NCI-H526 treated with DMSO at 0.1 percent for 48 hours (cell line): ENCODE measurements at regions not wholly inside any gene's neighbourhood (a gene's known extent, or its start where the extent isn't known, plus 50 kb on each side); places are given as distances from the start of the nearest gene placed in this dataset.
"Not testable (repeated sequence)": the region's sequence is repeated elsewhere in the genome, so short reads cannot be mapped to it uniquely, and the experiment has no call there.

Experiments
- DNase-seq: peaks from one replicate; lab custom pipeline; 2025; lab: John Stamatoyannopoulos, UW

GRCh38 chrX:13186643-13187042 lies 133.2 kb downstream of the ATXN3L start:
- DNase-seq = not testable (repeated sequence)

DNA sequence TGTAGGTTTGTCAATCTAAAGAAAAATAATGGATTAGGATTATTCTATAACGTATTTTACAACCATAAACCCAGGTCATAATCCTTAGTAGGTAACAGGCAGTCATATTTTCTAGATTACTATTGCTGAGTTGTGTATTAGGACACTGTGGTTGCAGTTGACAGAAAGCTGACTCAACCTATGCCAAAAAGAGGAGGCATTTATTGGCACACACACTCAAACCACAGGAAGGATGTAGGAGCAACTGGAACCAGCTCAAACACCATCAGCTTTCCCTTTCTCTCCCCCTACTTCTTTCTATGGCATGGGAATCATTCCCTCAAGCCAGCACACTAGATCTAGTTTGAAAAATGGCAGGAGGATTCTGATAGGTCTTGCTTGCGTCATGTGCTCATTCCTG lies 136.4 kb upstream of the FAM9C start:
- no peak for DNase-seq

DNA sequence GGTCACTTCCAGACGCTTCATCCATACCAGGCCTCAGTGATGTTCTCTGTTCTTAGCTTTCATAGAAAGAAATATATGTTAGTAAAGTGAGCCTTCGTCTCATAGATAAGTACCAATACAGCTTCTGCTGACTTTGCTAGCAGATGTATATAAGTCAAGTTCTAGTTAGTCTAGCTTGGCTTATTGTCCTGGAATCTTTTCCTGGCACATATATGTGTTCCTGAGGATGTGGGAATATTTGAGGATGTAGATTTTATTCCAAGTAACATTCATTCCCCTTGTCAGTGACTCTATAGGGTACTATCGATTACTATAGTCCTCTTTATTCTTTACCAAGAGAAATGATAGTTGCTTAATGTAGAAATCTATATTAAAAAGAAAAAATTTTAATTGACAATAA lies 135.2 kb upstream of the FAM9C start:
- no peak for DNase-seq

DNA sequence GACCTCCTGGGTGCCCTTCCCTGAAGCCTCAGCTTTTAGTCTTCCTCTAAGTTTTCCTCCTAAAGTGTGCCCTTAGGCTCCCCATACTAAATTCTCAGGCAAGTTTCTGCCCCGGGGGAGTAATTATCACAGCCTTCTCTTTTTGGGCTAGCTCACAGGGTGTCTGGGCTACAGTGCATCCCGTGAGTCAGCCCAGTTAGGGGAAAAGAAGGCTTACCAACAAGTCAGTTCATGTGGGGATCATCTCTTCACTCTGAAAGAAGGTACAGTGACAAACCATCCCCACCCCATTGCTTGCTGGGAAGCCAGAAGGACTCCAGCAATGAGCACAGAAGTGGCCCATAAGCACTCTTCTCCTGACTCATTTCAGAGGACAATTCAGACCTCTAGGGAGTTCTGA lies 134.7 kb upstream of the FAM9C start:
- DNase-seq = no peak

DNA sequence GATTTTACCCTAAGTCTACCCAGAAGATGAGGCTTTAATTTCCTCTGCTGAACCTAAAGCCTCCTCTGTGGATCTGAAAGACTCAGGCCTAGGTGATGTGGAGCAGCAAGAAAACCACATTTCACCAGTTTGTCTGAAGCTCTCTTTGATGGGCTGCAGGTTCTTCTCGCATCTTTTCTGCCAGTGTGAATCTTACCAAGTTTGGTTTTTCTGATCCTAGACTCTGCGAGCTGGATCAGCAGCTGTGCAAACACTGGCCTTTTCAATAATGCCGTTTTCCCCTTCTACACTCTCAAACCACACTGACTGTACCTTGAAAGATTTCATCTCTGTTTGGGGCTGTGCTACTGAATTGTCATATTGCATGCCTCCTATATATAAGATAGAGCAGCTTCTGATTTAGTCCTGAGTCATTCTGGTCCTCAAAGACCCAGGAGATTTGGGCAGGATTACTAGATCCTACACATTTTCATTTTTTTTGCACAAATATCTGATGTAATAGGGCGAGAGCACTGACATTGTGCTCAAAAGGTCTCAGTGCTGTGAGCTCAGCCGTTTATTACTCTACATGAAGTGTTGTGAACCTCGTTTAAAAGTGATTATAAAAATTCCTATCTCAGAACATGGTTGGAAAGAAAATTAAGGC lies 133.6 kb upstream of the FAM9C start:
- peak; percentile 16 for DNase-seq

GRCh38 chrX:13175056-13175455 lies 130.6 kb upstream of the FAM9C start:
- no peak for DNase-seq

GRCh38 chrX:13170966-13171558 lies 126.6 kb upstream of the FAM9C start:
- DNase-seq = no peak

DNA sequence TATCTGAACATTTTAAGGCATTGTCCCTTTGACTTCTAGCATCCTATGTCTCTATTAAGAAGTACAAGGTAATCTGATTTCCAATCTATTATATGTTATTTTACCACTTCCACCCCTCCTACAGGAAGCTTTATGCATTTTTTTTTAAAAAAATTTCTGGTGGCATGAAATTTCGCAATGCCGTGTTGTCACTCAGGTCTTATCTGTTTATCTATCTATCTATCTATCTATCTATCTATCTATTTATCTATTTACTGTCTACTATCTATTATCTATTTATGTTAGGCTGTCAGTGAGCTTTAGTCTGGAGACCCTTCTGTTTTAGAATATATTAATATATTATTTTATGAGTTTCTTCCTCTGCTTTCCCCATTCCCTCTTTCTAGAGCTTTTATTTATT lies 125.3 kb upstream of the FAM9C start:
- DNase-seq = no peak

- no peak for DNase-seq
Observed at GRCh38 chrX:13168269-13168668, 123.8 kb upstream of the FAM9C start.

GRCh38 chrX:13167481-13168231 lies 123.2 kb upstream of the FAM9C start:
- no peak for DNase-seq

DNA sequence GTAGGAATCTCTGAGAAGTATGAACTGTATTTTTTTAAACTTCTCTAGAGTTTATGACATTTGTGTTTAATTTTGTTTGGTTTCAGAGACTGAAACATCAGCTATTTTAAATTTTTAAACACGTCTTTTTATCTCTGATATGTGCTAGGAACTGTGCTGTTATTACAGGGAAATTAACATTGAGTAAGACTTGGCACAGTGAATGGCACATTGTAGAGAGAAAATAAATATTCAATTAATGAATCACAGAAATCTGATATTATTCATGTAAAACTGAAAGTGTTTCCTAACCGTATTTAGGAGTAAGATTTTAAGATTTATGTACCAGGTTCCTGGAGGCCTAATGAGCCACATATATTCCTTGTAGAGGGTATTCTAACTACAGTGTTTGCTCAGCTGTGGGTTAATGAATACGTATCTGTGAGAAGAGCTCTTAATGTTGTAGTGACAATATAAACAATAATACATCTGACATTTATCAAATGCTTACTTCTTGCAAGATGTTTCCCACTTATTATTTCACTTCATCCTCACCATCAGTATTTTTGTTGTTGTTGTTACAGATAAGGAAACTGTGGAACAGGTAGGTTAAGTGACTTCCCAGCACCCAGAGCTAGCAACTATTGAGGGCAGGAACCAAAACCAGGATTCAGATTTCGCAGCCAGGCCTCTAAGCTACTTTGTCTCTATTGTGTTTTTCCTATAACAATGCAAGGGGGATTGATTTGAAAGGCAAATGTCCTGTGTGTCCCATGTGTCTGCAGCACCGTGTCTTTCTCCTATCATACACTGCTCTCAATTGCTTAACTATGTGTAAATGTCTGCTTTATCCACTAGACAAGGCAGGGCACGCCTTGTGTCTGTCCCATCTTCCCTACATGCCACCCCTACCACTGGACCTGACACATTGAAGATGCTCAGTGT lies 121.1 kb upstream of the FAM9C start:
- peak; percentile 96 for DNase-seq

GRCh38 chrX:13164611-13165010 lies 120.2 kb upstream of the FAM9C start:
- peak; percentile 11 for DNase-seq

GRCh38 chrX:13162772-13163410 lies 118.5 kb upstream of the FAM9C start:
- DNase-seq = no peak

GRCh38 chrX:13159886-13160285 lies 115.5 kb upstream of the FAM9C start:
- DNase-seq = no peak

DNA sequence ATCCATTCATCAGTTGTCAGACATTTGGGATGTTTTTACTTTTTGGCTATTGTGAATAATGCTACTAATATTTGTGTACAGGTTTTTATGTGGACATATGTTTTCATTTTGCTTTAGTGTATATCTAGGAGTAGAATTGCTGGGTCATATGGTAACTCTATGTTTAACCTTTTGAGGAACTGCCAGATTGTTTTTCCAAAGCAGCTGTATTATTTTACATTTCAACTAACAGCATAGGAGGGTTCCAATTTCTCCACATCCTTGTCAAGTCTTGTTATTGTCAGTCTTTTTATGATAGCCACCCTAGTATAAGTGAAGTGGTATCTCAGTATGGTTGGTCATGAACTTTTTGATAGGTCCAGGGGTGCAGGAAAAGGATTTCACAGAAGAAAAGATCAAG lies 114.5 kb upstream of the FAM9C start:
- no peak for DNase-seq

DNA sequence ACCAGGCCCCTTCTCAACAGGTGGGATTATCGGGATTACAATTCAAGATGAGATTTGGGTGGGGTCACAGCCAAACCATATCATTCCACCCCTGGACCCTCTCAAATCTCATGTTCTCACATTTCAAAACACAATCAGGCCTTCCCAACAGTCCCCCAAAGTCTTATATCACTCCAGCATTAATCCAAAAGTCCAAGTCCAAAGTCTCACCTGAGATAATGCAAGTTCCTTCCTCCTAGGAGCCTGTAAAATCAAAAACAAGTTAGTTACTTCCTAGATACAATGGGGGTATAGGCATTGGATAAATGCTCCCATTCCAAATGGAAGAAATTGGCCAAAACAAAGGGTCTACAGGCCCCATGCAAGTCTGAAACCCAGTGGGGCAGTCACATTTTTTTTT lies 111.1 kb upstream of the FAM9C start:
- DNase-seq = not testable (repeated sequence)

DNA sequence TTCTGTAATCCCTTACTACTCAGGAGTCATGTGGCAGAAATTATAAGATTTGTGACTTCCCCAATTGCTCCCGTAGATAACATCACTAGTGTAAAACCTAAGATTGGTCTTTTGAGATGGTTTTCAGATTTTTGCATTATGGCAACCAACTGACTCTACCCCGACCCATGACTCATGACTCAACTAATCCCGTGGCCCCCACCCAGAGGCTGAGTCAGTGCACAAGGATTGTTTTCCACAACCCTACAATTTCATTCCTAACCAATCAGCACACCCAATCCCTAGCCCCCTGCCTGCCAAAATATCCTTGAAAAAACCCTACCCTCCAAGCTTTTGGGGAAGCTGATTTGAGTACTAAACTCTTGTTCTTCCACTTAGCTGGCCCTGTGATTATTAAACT lies 109.4 kb upstream of the FAM9C start:
- no peak for DNase-seq

- no peak for DNase-seq
Observed at GRCh38 chrX:13152518-13153185, 108.2 kb upstream of the FAM9C start.

DNA sequence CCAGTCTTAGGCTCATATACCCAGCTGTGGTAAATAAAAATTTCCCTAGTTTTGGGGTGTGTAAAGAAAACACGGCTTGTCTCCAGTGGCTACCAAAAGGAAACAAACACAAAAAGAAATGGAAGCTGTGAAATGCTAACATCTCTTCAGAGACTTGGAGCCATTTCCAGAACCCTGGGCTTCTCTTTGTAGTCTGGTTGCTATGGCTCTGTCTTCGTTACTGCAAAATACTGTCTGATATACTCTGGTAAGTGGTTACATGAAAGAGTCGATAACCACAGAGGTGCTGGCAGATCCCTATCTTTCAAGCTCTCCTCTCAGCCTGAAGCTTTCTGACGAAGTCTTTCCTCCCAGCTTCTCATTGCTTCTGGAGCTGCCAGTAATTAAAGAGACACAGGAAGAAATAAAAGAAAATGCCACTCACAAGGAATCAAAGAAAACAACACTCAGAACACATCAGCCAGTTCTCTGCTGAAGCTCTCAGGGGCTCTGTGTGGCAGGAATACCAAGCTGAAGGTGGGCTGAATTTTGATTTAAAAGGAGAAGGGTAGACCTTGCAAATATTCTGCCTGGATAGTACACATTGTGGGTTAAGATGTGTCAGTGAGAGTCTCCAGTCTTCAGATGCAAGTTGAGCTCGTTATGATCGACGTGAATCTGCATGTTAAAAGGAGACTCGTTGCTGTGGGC lies 107.6 kb upstream of the FAM9C start:
- no peak for DNase-seq

- DNase-seq = no peak
Observed at GRCh38 chrX:13149702-13150350, 105.4 kb upstream of the FAM9C start.
